ENCODE measurements at regions not wholly inside any gene's neighbourhood (a gene's known extent, or its start where the extent isn't known, plus 50 kb on each side); places are given as distances from the start of the nearest gene placed in this dataset.
A peak's percentile ranks its signal among the peaks of the same experiment; 100 is the strongest.
"Not testable (repeated sequence)": the region's sequence is repeated elsewhere in the genome, so short reads cannot be mapped to it uniquely, and the experiment has no call there.

GRCh38 chr9:31745886-31746285 lies 638.6 kb upstream of the ACO1 start (continued):
- TF ChIP-seq RBM22 (optimal IDR thresholded peaks at IDR 0.05; ENCODE audit: low read length) (no peak), ZNF737 (CRISPR knock-in tag; IDR thresholded peaks at IDR 0.05; ENCODE audit: borderline replicate concordance) (no peak)

- in situ Hi-C loops (cut with HindIII; ENCODE audit: extremely low pct_ligation_motif_present, low pct_unique_long_range_greater_than_20kb) (no loop called here), intact Hi-C loops (cut with micrococcal nuclease; ENCODE audit: unreplicated experiment) (loop anchor here (1.0 kb wide), 1 partner anchor 47 kb away; no protein-coding TSS in a partner anchor)
- H3K27ac ChIP-seq (ENCODE audit: extremely low read length, insufficient read depth, low read length): no peak overlapping the region
These were observed 630.7 kb upstream of the ACO1 start for GRCh38 chr9:31753756-31754155.

GRCh38 chr9:31759703-31760102 lies 624.7 kb upstream of the ACO1 start:
- in situ Hi-C loops (cut with HindIII; ENCODE audit: extremely low pct_ligation_motif_present, low pct_unique_long_range_greater_than_20kb): no loop called here
- WGBS (ENCODE audit: low lambda C conversion rate): 18% methylated on average over 3 of the region's 3 CpGs
- FAIRE-seq (no peak), DNase-seq (ENCODE audit: low spot score) (no peak), ATAC-seq (no peak)
- H3K4me1 ChIP-seq (ENCODE audit: insufficient read depth, low read length): no peaks in the 10 kb centered on the region
- ChIA-PET POLR2A (no interaction called here), CTCF (ENCODE audit: low intra/inter-chr PET ratio, low total read pairs) (no interaction called here)
- no TSS peak for BruUV-seq (replicated peaks)
- H3K9me3 ChIP-seq (ENCODE audit: low read length): no peaks in the 10 kb centered on the region
- no peak for TF ChIP-seq ZNF512 (CRISPR knock-in tag; IDR thresholded peaks at IDR 0.05)
- TF ChIP-seq NFE2L2 (IDR thresholded peaks at IDR 0.05; ENCODE audit: low read length): no peak
- no peak for TF ChIP-seq SP5 (CRISPR knock-in tag; IDR thresholded peaks at IDR 0.05; ENCODE audit: borderline replicate concordance, low read depth)
- no peak for TF ChIP-seq ZFP37 (CRISPR knock-in tag; IDR thresholded peaks at IDR 0.05; ENCODE audit: borderline replicate concordance)
- no peak for TF ChIP-seq MAFK (conservative IDR thresholded peaks at IDR 0.05 in 1 of 2, IDR thresholded peaks at IDR 0.05 in 1 of 2; ENCODE audit: low read length in 2 of 2)
- TF ChIP-seq NFE2L1 (CRISPR knock-in tag; IDR thresholded peaks at IDR 0.05; ENCODE audit: borderline replicate concordance): no peak
- H2AFZ ChIP-seq (ENCODE audit: low read length): no peak overlapping the region
- intact Hi-C loops (cut with micrococcal nuclease; ENCODE audit: unreplicated experiment): no loop called here
- H4K20me1 ChIP-seq (ENCODE audit: insufficient read depth, low read length): no peaks in the 10 kb centered on the region
- no peaks in the 10 kb centered on the region for H3K36me3 ChIP-seq (replicated peaks in 1 of 2; ENCODE audit: control insufficient read depth in 1 of 2, insufficient read depth in 2 of 2, low read length in 2 of 2)
- H3K4me3 ChIP-seq (replicated peaks in 1 of 3; ENCODE audit: insufficient read depth in 1 of 3, low read depth in 2 of 3, low read length in 3 of 3): no peak overlapping the region
- H3K9ac ChIP-seq (ENCODE audit: insufficient read depth, low read depth, low read length): no peak overlapping the region
- H3K27me3 ChIP-seq (ENCODE audit: control insufficient read depth in 1 of 2, insufficient read depth in 2 of 2, low read length in 2 of 2): no peaks in the 10 kb centered on the region
- no peak overlapping the region for H3K4me2 ChIP-seq (ENCODE audit: low read depth, low read length)
- no peaks in the 10 kb centered on the region for H3K79me2 ChIP-seq (ENCODE audit: insufficient read depth, low read length)
- no peak overlapping the region for H3K27ac ChIP-seq (ENCODE audit: extremely low read length, insufficient read depth, low read length)

More at GRCh38 chr9:31753756-31754155, 630.7 kb upstream of the ACO1 start:
- POLR2A ChIA-PET: no interaction called here
- ATAC-seq (no peak), DNase-seq (ENCODE audit: low spot score) (no peak), FAIRE-seq (no peak)
- no TSS peak for BruUV-seq (replicated peaks)
- no peaks in the 10 kb centered on the region for H3K9me3 ChIP-seq (ENCODE audit: low read length)
- CTCF ChIA-PET (ENCODE audit: low intra/inter-chr PET ratio, low total read pairs): no interaction called here
- H3K79me2 ChIP-seq (ENCODE audit: insufficient read depth, low read length): no peaks in the 10 kb centered on the region
- no peak overlapping the region for H2AFZ ChIP-seq (ENCODE audit: low read length)
- no peaks in the 10 kb centered on the region for H3K27me3 ChIP-seq (ENCODE audit: control insufficient read depth in 1 of 2, insufficient read depth in 2 of 2, low read length in 2 of 2)
- H3K36me3 ChIP-seq (replicated peaks in 1 of 2; ENCODE audit: control insufficient read depth in 1 of 2, insufficient read depth in 2 of 2, low read length in 2 of 2): no peaks in the 10 kb centered on the region
- no peaks in the 10 kb centered on the region for H4K20me1 ChIP-seq (ENCODE audit: insufficient read depth, low read length)
- H3K9ac ChIP-seq (ENCODE audit: insufficient read depth, low read depth, low read length): no peak overlapping the region
- H3K4me1 ChIP-seq (ENCODE audit: insufficient read depth, low read length): no peaks in the 10 kb centered on the region
- H3K4me2 ChIP-seq (ENCODE audit: low read depth, low read length): no peak overlapping the region
- TF ChIP-seq MAFK (conservative IDR thresholded peaks at IDR 0.05 in 1 of 2, IDR thresholded peaks at IDR 0.05 in 1 of 2; ENCODE audit: low read length in 2 of 2): peak; percentile 65 to 87
- peak; percentile 68 for TF ChIP-seq MAFF (IDR thresholded peaks at IDR 0.05; ENCODE audit: low read depth, low read length)
- no peak for TF ChIP-seq XBP1 (CRISPR knock-in tag; IDR thresholded peaks at IDR 0.05)
- H3K4me3 ChIP-seq (replicated peaks in 1 of 3; ENCODE audit: insufficient read depth in 1 of 3, low read depth in 2 of 3, low read length in 3 of 3): no peak overlapping the region

- H3K4me2 ChIP-seq (ENCODE audit: low read depth, low read length); FAIRE-seq; CTCF ChIA-PET (ENCODE audit: low intra/inter-chr PET ratio, low total read pairs); H3K36me3 ChIP-seq (replicated peaks in 1 of 2; ENCODE audit: control insufficient read depth in 1 of 2, insufficient read depth in 2 of 2, low read length in 2 of 2); H3K4me3 ChIP-seq (replicated peaks in 1 of 3; ENCODE audit: insufficient read depth in 1 of 3, low read depth in 2 of 3, low read length in 3 of 3); intact Hi-C loops (cut with micrococcal nuclease; ENCODE audit: unreplicated experiment); H3K9ac ChIP-seq (ENCODE audit: insufficient read depth, low read depth, low read length); POLR2A ChIA-PET; ATAC-seq; H3K27ac ChIP-seq (ENCODE audit: extremely low read length, insufficient read depth, low read length); H3K4me1 ChIP-seq (ENCODE audit: insufficient read depth, low read length); H4K20me1 ChIP-seq (ENCODE audit: insufficient read depth, low read length); in situ Hi-C loops (cut with HindIII; ENCODE audit: extremely low pct_ligation_motif_present, low pct_unique_long_range_greater_than_20kb); H3K79me2 ChIP-seq (ENCODE audit: insufficient read depth, low read length); DNase-seq (ENCODE audit: low spot score); H2AFZ ChIP-seq (ENCODE audit: low read length); BruUV-seq (replicated peaks); H3K9me3 ChIP-seq (ENCODE audit: low read length); H3K27me3 ChIP-seq (ENCODE audit: control insufficient read depth in 1 of 2, insufficient read depth in 2 of 2, low read length in 2 of 2): not testable (repeated sequence)
- WGBS (ENCODE audit: low lambda C conversion rate): 1% methylated on average over 3 of the region's 3 CpGs
These were observed 610.4 kb upstream of the ACO1 start for GRCh38 chr9:31774021-31774420.
